ENCODE measurements at regions not wholly inside any gene's neighbourhood (a gene's known extent, or its start where the extent isn't known, plus 50 kb on each side); places are given as distances from the start of the nearest gene placed in this dataset.

GRCh38 chr16:73853968-73854367 is 442.6 kb upstream of the PSMD7 start (continued):
- no peak for TF ChIP-seq RNF2 (IDR thresholded peaks at IDR 0.05; ENCODE audit: borderline replicate concordance, low read depth, low read length, missing control alignments, poor library complexity, severe bottlenecking)
- no peak for TF ChIP-seq ASH2L (IDR thresholded peaks at IDR 0.05; ENCODE audit: low read length)
- TF ChIP-seq RBBP5 (IDR thresholded peaks at IDR 0.05; ENCODE audit: borderline replicate concordance, low read depth, low read length) = no peak
- no peak for TF ChIP-seq KDM5A (IDR thresholded peaks at IDR 0.05; ENCODE audit: low read length)

Data from H1 (cell line).